ENCODE measurements at regions not wholly inside any gene's neighbourhood (a gene's known extent, or its start where the extent isn't known, plus 50 kb on each side); places are given as distances from the start of the nearest gene placed in this dataset.

- Histone ChIP-seq H3K27me3 (ENCODE audit: control insufficient read depth in 1 of 2, insufficient read depth in 2 of 2, low read length in 1 of 2) (no peaks in the 10 kb centered on the region), H3K4me1 (ENCODE audit: control insufficient read depth in 1 of 2, insufficient read depth in 2 of 2, low read length in 2 of 2) (no peaks in the 10 kb centered on the region), H3K27ac (ENCODE audit: low read depth in 1 of 2, low read length in 2 of 2) (no peak overlapping the region), H3K9me3 (ENCODE audit: control insufficient read depth, low read length) (no peaks in the 10 kb centered on the region), H3K4me3 (ENCODE audit: low read length in 2 of 2) (no peak overlapping the region), H3K36me3 (ENCODE audit: control insufficient read depth in 1 of 2, insufficient read depth in 2 of 2, low read length in 1 of 2) (no peaks in the 10 kb centered on the region)
- intact Hi-C loops (cut with DNase I): no loop called here
- DNase-seq (no peak), ATAC-seq (ENCODE audit: low FRiP score) (peak; percentile 47)
- WGBS, 2 donors: 43 to 63% methylated on average over 2 of the region's 2 CpGs
Measured at GRCh38 chr2:226124548-226125011, 675.0 kb downstream of the IRS1 start.

DNA sequence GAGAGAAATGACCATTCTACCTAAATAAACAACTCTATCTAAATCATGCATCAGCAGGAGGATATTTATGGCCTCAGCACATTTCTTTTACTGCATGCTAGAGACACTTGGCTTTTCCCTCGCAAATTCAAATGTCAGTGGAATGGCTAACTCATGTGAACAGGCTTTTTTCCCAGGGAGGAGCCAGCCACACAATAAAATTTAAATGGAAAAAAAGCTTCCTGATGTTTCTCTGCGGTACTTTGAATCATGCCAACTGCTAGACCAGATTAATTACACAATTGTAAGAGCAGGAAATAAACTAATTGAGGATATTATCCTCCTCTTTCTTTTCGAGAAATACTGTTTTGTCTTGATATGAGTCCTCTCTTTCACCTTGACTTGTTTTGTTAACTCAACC is 676.3 kb downstream of the IRS1 start:
- Histone ChIP-seq H3K4me3 (ENCODE audit: low read length in 2 of 2) (no peak overlapping the region), H3K9me3 (ENCODE audit: control insufficient read depth, low read length) (no peaks in the 10 kb centered on the region), H3K4me1 (ENCODE audit: control insufficient read depth in 1 of 2, insufficient read depth in 2 of 2, low read length in 2 of 2) (no peaks in the 10 kb centered on the region), H3K36me3 (ENCODE audit: control insufficient read depth in 1 of 2, insufficient read depth in 2 of 2, low read length in 1 of 2) (no peaks in the 10 kb centered on the region), H3K27ac (ENCODE audit: low read depth in 1 of 2, low read length in 2 of 2) (no peak overlapping the region), H3K27me3 (ENCODE audit: control insufficient read depth in 1 of 2, insufficient read depth in 2 of 2, low read length in 1 of 2) (no peaks in the 10 kb centered on the region)
- ATAC-seq (ENCODE audit: low FRiP score) (no peak), DNase-seq (no peak)
- 45 to 59% methylated on average over 3 of the region's 3 CpGs for WGBS, 2 donors
- intact Hi-C loops (cut with DNase I): no loop called here

GRCh38 chr2:226122041-226122440 is 677.6 kb downstream of the IRS1 start:
- ATAC-seq (ENCODE audit: low FRiP score): no peak
- Histone ChIP-seq H3K36me3 (ENCODE audit: control insufficient read depth in 1 of 2, insufficient read depth in 2 of 2, low read length in 1 of 2) (no peaks in the 10 kb centered on the region), H3K27ac (ENCODE audit: low read depth in 1 of 2, low read length in 2 of 2) (no peak overlapping the region), H3K9me3 (ENCODE audit: control insufficient read depth, low read length) (no peaks in the 10 kb centered on the region), H3K27me3 (ENCODE audit: control insufficient read depth in 1 of 2, insufficient read depth in 2 of 2, low read length in 1 of 2) (no peaks in the 10 kb centered on the region), H3K4me3 (ENCODE audit: low read length in 2 of 2) (no peak overlapping the region), H3K4me1 (ENCODE audit: control insufficient read depth in 1 of 2, insufficient read depth in 2 of 2, low read length in 2 of 2) (no peaks in the 10 kb centered on the region)
- intact Hi-C loops (cut with DNase I): no loop called here
- DNase-seq: no peak

DNA sequence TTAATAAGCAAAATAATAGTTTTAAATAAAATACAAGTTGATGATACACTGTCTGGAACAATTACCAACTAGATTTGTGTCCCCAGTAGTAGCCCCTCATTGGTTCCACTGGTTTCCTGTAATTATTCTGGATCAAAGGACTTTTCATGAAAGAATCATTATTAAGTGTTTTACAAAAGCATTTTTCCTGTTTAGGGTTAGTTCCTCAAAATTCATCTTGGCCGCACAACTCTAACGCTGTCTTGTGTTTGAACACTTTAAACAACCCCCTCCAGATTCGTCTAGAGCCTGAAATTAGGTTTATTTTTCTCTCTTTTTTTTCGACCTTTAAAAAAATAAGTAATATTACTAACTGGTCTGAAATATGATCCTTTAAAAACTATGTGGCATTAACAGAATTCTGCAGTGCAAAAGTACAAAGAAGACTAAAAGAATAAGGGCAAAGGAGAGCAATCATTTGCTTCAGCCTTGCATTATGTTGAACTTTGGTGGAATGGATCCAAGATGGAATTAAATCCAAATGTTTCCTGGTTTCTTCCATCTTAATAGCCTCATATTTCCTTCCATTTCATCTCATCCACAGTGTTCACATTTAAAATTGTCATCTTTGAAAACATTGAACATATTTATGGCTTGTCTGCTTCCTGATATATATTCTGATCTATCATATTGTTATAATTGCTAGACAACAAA is 678.4 kb downstream of the IRS1 start:
- ATAC-seq (ENCODE audit: low FRiP score) (no peak), DNase-seq (no peak)
- H3K27me3 ChIP-seq (ENCODE audit: control insufficient read depth in 1 of 2, insufficient read depth in 2 of 2, low read length in 1 of 2): no peaks in the 10 kb centered on the region
- H3K4me3 ChIP-seq (ENCODE audit: low read length in 2 of 2): no peak overlapping the region
- H3K9me3 ChIP-seq (ENCODE audit: control insufficient read depth, low read length): no peaks in the 10 kb centered on the region
- no peak overlapping the region for H3K27ac ChIP-seq (ENCODE audit: low read depth in 1 of 2, low read length in 2 of 2)
- WGBS, 2 donors: 63 to 66% methylated on average over 4 of the region's 4 CpGs
- H3K4me1 ChIP-seq (ENCODE audit: control insufficient read depth in 1 of 2, insufficient read depth in 2 of 2, low read length in 2 of 2): no peaks in the 10 kb centered on the region
- intact Hi-C loops (cut with DNase I): no loop called here
- H3K36me3 ChIP-seq (ENCODE audit: control insufficient read depth in 1 of 2, insufficient read depth in 2 of 2, low read length in 1 of 2): no peaks in the 10 kb centered on the region

DNA sequence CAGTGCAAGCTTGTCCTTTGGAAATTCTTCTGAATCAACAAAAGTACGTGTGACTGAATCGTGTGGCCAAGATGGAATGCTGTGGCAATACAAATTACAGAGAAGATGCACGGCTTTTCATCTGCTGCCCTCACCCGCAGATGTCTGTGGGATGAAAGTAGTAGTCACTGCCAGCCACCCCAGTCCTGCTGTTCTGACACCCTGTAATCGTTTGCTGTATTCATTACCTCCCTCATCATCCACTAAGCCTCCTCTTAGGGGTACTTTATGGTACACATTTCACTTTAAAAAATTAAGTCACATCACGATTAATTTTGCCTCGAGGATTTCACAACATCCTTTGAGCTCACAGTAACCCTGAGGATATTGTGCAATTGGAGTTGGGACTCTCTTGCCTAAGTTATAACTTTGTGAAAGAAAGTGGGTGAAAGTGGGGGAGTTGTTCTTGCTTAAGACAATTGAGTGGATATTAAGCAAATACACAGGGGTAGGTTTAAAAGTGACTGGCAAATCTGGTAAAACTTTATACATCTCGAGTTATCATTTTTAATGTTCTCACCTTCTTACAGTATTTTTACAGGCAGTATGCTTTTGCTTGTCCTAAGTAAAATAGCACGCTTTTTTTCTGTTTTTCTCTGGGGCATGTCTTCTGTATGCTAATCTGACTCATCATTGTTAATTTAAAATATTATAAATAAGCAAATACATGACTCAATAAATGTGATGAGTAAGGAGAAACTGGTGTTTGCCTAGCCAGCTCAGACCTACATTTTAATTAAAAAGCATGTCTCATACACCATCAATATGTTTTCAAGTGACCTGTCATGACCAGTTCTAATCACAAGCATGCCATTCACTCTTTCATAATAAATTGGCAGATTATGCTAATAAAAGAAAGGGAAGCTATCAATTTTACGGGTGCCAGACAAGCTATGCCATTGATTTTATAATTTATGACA is 680.9 kb downstream of the IRS1 start:
- intact Hi-C loops (cut with DNase I): no loop called here
- H3K27me3 ChIP-seq (ENCODE audit: control insufficient read depth in 1 of 2, insufficient read depth in 2 of 2, low read length in 1 of 2): no peaks in the 10 kb centered on the region
- H3K27ac ChIP-seq (ENCODE audit: low read depth in 1 of 2, low read length in 2 of 2): no peak overlapping the region
- ATAC-seq (ENCODE audit: low FRiP score): peak; percentile 86
- H3K9me3 ChIP-seq (ENCODE audit: control insufficient read depth, low read length): no peaks in the 10 kb centered on the region
- no peaks in the 10 kb centered on the region for H3K4me1 ChIP-seq (ENCODE audit: control insufficient read depth in 1 of 2, insufficient read depth in 2 of 2, low read length in 2 of 2)
- no peaks in the 10 kb centered on the region for H3K36me3 ChIP-seq (ENCODE audit: control insufficient read depth in 1 of 2, insufficient read depth in 2 of 2, low read length in 1 of 2)
- WGBS, 2 donors: 51 to 54% methylated on average over 10 of the region's 10 CpGs
- H3K4me3 ChIP-seq (ENCODE audit: low read length in 2 of 2): no peak overlapping the region
- no peak for DNase-seq

DNA sequence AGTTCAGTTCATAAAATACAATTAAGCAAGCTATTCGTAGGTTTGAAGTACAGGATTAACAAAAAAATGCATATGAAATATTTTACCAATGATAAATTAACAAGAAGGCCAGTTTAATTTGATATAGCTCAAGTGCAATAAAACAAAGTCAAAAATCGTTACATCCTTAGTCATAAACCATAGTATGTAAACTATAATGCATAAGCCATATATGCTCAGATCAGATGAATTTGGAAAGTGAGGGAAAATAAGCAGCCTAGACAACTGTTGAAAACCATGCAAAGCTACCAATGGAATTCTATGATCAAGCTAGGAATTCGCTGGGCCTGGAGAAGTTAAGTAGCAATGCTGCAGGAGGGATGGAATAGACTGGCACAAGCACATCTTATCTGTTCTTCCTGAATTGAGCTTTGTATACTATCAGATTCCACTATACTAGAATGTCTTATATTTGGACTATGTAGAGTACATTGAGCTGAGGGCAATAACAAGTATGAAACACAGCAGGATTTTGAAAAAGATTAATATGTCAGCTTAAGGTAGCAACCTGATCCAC is 682.0 kb downstream of the IRS1 start:
- intact Hi-C loops (cut with DNase I): no loop called here
- Histone ChIP-seq H3K4me1 (ENCODE audit: control insufficient read depth in 1 of 2, insufficient read depth in 2 of 2, low read length in 2 of 2) (no peaks in the 10 kb centered on the region), H3K36me3 (ENCODE audit: control insufficient read depth in 1 of 2, insufficient read depth in 2 of 2, low read length in 1 of 2) (no peaks in the 10 kb centered on the region), H3K27ac (ENCODE audit: low read depth in 1 of 2, low read length in 2 of 2) (no peak overlapping the region), H3K4me3 (ENCODE audit: low read length in 2 of 2) (no peak overlapping the region), H3K9me3 (ENCODE audit: control insufficient read depth, low read length) (no peaks in the 10 kb centered on the region), H3K27me3 (ENCODE audit: control insufficient read depth in 1 of 2, insufficient read depth in 2 of 2, low read length in 1 of 2) (no peaks in the 10 kb centered on the region)
- DNase-seq: no peak
- no peak for ATAC-seq (ENCODE audit: low FRiP score)
- WGBS, 2 donors: 74 to 91% methylated on average over 3 of the region's 3 CpGs

- no peaks in the 10 kb centered on the region for H3K36me3 ChIP-seq (ENCODE audit: control insufficient read depth in 1 of 2, insufficient read depth in 2 of 2, low read length in 1 of 2)
- intact Hi-C loops (cut with DNase I): no loop called here
- no peak for ATAC-seq (ENCODE audit: low FRiP score)
- DNase-seq: no peak
- 83 to 85% methylated on average over 3 of the region's 3 CpGs for WGBS, 2 donors
- H3K27ac ChIP-seq (ENCODE audit: low read depth in 1 of 2, low read length in 2 of 2): no peak overlapping the region
- no peaks in the 10 kb centered on the region for H3K9me3 ChIP-seq (ENCODE audit: control insufficient read depth, low read length)
- H3K4me1 ChIP-seq (ENCODE audit: control insufficient read depth in 1 of 2, insufficient read depth in 2 of 2, low read length in 2 of 2): no peaks in the 10 kb centered on the region
- H3K27me3 ChIP-seq (ENCODE audit: control insufficient read depth in 1 of 2, insufficient read depth in 2 of 2, low read length in 1 of 2): no peaks in the 10 kb centered on the region
- H3K4me3 ChIP-seq (ENCODE audit: low read length in 2 of 2): no peak overlapping the region
Measured at GRCh38 chr2:226116346-226116745, 683.3 kb downstream of the IRS1 start.

DNA sequence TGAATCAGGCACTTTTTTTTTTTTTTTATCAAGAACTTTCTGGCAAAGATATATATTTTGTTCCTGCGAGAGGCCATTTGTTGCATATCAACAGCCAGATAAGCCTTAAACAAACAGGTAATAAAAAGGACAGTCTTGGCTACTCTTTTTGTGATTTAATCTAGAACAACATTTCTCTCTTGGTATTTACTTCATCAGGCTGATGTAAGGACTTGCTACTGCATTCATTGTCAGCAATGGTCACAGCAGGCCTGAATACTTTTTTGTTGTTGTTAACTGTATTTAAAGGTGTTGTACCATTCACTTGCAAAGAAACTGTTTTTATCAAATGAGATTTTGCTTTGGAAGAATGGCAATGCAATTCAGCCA is 683.8 kb downstream of the IRS1 start:
- 69 to 78% methylated on average over 1 of the region's 1 CpG for WGBS, 2 donors
- no peaks in the 10 kb centered on the region for H3K36me3 ChIP-seq (ENCODE audit: control insufficient read depth in 1 of 2, insufficient read depth in 2 of 2, low read length in 1 of 2)
- no peaks in the 10 kb centered on the region for H3K27me3 ChIP-seq (ENCODE audit: control insufficient read depth in 1 of 2, insufficient read depth in 2 of 2, low read length in 1 of 2)
- no peak for DNase-seq
- intact Hi-C loops (cut with DNase I): no loop called here
- no peaks in the 10 kb centered on the region for H3K4me1 ChIP-seq (ENCODE audit: control insufficient read depth in 1 of 2, insufficient read depth in 2 of 2, low read length in 2 of 2)
- ATAC-seq (ENCODE audit: low FRiP score): no peak
- H3K4me3 ChIP-seq (ENCODE audit: low read length in 2 of 2): no peak overlapping the region
- no peak overlapping the region for H3K27ac ChIP-seq (ENCODE audit: low read depth in 1 of 2, low read length in 2 of 2)
- no peaks in the 10 kb centered on the region for H3K9me3 ChIP-seq (ENCODE audit: control insufficient read depth, low read length)
